NCI-H187 (cell line): ENCODE measurements at regions not wholly inside any gene's neighbourhood (a gene's known extent, or its start where the extent isn't known, plus 50 kb on each side); places are given as distances from the start of the nearest gene placed in this dataset.
"Not testable (repeated sequence)": the region's sequence is repeated elsewhere in the genome, so short reads cannot be mapped to it uniquely, and the experiment has no call there.

Source experiments
- DNase-seq, 2 experiments: peaks; one replicate each; lab custom pipeline; 2025; lab: John Stamatoyannopoulos, UW

DNA sequence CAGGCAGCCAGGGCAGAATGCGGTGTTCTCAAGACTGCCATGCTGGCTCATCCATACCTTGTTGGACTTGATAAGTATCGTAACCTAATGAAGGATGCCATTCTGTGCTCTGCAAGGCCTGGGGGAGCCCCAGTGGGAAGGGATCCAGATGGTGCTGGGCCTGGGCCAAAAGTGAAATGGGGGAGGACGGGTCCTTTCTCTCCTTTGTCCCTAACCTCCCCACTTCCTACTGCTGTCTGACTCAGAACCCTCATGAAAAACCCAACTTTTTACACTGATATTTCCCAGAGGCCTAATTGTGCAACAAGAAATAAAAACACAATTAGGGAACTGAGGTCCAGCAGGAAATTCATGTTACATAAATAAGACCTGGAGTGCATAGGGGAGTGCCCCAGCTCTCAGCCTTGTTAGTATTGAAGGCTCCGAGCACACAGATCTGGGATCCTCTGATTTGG is 193.7 kb upstream of the SVIL start:
- DNase-seq = no peak

DNA sequence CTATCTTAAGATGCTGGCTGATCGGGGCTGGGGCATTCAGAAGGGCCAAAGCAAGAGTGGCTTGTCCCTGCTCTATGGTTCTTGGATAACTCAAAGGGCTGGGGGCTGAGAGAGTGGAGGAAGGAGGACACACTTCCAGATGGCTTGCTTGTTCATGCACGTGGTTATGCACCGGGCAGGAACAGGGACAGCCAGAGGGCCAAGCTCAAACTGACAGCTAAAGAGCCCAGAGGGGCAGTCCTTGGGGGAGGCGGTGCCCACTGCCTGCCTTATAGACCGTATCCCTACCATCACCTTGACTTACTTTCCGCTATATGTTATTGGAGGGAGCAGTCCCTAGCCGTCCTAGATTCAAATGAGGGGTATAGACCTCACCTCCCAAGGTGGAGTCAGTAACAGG is 192.7 kb upstream of the SVIL start:
- DNase-seq = no peak

DNA sequence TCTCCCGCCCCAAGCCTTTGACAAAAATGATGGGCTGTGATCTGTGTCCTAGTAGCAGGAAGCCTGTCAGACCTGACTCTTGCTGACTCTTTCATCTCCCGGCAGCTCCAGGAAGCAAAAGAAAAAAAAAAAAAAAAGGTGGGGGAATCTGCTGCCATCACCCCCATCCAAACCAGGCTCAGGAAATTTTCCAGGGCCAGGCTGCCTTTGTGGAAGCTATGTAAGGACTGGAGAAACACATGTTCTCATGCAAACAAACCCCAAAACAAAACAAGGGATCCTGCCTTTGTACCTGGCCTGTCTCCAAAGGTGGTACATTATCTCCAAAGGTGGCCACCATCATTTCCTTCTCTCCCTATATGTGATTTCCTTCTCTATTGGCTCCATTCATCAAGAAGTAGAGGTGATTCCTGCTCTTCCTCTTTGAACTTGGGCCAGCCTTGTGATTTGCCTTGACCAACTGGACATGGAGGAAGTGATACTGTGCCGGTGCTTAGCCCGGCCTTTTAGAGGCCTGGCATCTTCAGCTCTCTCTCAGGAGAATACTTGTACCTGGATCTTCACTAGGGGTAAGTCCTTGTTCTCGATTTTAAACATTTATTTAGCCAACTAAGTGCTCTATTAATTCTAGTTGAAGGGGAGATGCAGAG is 192.2 kb upstream of the SVIL start:
- DNase-seq = no peak

DNA sequence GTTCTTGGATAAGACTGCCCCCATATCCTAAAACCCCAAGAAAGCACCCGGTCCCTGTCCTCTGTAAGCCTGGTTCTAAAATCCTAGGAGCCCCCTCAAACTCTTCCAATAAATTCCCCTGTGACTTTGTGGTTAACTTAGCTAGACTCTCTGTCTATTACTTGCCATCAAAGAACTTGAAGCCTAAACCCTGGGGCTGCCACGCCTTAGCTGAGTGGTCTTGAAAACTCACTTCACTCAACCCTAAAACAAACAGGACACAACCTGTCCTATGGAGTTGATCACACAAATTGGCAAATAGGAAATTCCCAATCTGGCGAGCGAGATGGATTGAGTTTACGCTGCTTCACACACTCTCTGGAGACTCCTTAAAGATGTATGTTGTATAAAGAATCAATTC is 191.4 kb upstream of the SVIL start:
- DNase-seq = no peak

DNA sequence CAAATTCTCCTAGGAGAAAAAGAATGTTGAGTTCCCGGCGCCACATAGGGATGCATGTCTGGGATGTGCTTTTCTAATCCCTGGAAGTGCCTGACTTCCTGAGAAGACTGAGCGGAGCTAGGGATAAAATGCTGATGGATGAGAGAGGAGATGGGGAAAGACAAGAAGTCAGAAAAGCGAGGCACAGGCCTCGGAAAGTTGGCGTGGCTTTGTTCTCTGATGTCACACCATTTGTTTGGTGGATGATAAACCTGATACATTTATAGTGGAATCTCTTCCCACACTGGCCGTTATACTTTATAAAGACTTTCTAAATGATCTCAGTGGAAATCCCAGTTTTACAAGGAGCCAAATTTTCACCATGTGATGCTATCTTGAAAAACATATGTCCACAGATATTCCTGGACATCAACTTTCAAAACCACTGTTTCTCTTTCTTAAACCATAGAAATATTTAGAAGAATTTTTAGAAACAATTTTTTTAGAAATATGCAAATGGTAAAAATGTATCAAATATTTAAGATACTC is 188.8 kb upstream of the SVIL start:
- DNase-seq = no peak

GRCh38 chr10:29820890-29821461 is 186.2 kb upstream of the SVIL start:
- DNase-seq = no peak

DNA sequence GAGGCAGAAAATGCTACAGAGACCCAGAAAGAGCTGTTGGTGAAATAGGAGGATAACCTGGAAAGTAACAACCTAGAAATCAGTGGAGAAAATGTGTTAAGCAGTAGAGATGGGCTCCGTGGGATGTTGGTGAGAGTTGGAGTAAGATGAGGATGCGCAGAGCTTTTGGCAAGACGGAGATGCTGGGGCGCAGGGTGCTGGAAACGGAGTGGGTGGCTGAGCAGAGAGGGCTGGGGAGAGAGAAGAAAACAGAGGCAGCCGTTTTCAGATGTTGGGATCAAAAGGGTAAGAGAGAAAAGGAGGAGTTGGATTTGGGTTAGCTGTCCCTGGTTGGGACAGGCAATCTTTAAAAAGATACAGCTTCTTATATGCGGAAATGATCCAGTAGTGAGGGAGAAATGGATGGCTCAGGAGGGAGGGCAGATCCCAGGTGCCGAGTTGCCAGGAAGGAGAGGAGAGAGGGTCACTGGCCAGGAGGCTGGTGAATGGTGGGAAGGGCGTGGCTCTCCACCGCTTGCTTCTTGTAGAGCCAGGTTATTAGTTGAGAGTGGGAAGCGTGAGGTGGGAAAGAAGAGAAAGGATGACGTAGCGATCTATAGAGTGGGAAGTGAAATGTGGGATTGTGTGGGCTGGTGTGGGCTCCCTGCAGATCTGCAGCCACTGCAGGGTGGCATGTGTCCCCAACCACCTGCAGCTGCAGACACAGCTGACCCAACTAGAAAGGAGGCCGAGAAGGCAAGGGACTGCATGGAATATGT is 182.2 kb upstream of the SVIL start:
- DNase-seq = no peak

DNA sequence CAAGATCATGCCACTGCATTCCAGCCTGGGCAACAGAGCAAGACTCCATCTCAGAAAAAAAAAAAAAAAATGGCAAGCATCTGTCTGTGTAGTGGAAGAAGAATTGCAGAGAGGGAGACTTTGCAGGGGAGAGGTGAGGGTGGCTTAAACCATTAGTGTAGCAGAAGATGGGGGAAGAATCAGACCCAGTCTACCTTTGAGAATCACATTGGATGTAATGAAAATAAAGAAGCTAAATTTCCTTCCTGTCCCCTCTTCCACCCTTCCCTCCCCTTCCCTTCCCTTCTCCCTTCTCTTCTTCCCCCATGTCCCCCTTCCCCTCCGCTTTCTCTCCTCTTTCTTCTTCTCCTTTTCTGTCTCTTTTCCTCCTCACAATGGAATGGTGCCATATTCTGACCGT is 180.8 kb upstream of the SVIL start:
- DNase-seq = no peak

- DNase-seq = no peak
Measured at GRCh38 chr10:29811751-29812427, 177.1 kb upstream of the SVIL start.

- DNase-seq = no peak
Measured at GRCh38 chr10:29810816-29811215, 176.0 kb upstream of the SVIL start.

- DNase-seq = not testable (repeated sequence)
Measured at GRCh38 chr10:29810231-29810630, 175.5 kb upstream of the SVIL start.

DNA sequence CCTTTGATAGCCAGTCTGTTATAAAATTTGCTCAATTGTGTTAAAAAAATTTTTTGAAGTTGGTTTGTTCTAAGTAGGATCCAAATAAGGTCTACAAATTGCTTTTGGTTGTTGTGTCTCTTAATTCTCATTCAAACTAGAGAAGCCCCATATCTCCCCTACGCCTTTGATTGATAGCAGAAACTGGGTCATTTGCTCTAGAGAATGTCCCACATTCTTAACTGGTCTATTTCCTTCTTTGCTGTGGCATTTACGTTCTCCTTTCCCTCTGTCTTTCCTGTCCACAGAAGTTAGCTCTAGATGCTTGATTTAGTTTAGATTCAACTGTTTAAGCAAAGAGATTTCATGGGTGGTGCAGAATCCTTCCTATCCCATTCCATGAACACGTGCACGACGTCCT is 174.6 kb upstream of the SVIL start:
- DNase-seq = no peak

- DNase-seq = no peak
Measured at GRCh38 chr10:29807163-29807806, 172.5 kb upstream of the SVIL start.

GRCh38 chr10:29806350-29806788 is 171.6 kb upstream of the SVIL start:
- DNase-seq = no peak

DNA sequence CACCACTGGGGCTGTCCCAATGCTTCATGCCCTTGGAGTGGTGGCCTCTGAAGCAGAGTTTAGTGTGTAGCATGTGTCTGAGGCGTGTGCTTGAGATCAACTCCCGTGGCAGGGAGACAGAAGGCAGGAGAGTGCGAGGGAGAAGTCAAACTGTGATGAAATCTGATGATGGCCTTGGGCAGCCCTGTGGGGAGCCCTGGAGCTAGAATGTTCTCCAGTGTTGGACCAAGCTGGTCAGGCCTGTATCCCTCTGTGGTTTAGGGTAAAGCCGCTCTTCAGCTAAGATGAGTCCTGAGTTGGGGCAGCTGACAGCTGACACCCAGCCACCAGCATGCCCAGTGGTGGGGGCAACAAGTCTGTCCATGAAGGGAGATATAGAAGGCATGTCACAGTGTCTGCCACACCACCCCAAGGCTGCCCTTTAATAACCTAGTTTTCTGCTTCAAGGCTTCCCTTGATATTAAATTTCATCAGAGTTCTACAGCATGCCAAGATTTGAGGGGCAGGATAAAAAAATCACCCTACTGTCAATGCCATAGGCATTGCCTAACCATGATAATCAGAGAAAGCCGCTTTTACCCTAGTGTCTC is 170.5 kb upstream of the SVIL start:
- no peak for DNase-seq

GRCh38 chr10:29804025-29804852 is 169.5 kb upstream of the SVIL start:
- no peak for DNase-seq

DNA sequence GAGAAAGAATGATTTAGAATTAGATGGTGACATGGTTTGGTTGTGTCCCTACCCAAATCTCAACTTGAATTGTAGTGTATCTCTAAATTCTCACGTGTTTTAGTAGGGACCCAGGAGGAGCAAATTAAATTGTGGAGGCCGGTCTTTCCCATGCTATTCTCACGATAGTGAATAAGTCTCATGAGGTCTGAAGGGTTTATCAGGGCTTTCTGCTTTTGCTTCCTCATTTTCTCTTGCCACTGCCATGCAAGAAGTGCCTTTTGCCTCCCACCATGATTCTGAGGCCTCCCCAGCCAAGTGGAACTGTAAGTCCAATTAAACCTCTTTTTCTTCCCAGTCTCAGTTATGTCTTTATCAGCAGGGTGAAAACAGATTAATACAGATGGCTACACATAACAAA is 167.4 kb upstream of the SVIL start:
- DNase-seq = no peak

GRCh38 chr10:29798921-29799690 is 164.3 kb upstream of the SVIL start:
- no peak for DNase-seq

DNA sequence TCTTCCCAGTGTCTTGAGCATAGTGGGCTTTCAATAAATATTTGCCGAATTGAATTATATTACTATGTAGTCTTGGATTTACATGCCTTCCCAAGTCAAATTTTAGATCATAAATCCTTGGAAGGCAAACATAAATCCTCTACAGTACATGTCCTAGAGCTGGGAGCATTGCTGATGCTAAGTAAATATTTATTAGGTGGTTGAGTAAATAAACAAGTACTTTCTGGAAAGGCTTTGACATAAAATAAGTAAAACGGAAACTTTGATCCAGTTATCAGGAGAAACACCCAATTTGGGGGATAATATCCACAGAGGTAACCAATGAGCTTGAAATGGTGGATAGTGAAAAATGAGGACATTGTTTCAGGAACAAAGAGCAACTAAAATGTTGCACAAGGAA is 162.8 kb upstream of the SVIL start:
- no peak for DNase-seq

DNA sequence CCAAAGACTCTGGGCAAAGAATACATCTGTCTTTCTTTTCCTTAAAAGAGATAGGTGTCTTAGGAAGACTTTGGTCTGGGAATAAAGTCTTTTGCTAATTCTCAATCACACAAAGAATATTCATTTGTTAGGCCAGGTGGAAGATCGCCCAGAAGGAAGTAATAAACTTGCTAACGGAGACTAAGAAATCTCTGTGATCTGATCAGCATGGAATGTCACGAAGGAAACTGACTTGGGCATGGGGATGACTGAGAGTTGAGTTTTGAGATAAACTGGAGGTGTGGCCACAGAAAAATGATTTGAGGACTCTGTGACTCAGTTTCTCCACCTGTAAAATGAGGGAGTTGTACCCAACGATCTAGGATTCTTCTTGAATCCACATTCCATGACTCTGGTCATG is 161.1 kb upstream of the SVIL start:
- no peak for DNase-seq
